A549 (cell line): ENCODE measurements at regions not wholly inside any gene's neighbourhood (a gene's known extent, or its start where the extent isn't known, plus 50 kb on each side); places are given as distances from the start of the nearest gene placed in this dataset.

Experiments
- ATAC-seq, 2 experiments: fragments of 200-7000 bp in 1 of 2; fragments of >200 bp in 1 of 2; cut with Nextera tagmentation in 1 of 2; cut with Tn5 transposase in 1 of 2; 3 replicates each; pipeline versions ENCODE4 v1.8.0 to v1.9.1; 2018 to 2020; ENCODE audit warnings: mild to moderate bottlenecking in 1 of 2, moderate library complexity in 1 of 2
- CTCF ChIA-PET: fragments of 300-600 bp; sonication (Branson Sonifier 250); formaldehyde crosslinking; extraction: SDS; loops from one replicate; lab custom pipeline; 2021; ENCODE audit warnings: antibody characterized with exemption, inconsistent platforms; lab: Yijun Ruan, JAX
- POLR2A ChIA-PET: fragments of 350-600 bp; formaldehyde crosslinking; extraction: SDS; loops from one replicate; lab custom pipeline; 2021; ENCODE audit warnings: antibody characterized with exemption, inconsistent platforms; lab: Yijun Ruan, JAX
- DNase-seq, 2 experiments: peaks; one replicate each; pipeline versions ENCODE4 v3.0.0 to v3.0.0-alpha.2; 2011 to 2016; ENCODE audit warnings: low read depth in 1 of 2, low spot score in 1 of 2
- FAIRE-seq: peaks from 2 replicates; lab custom pipeline; 2011; peaks lifted over from hg19 to GRCh38; lab: Jason Lieb, UNC
- H3K27ac ChIP-seq, 2 experiments: fragments of >200 bp; sonication (Bioruptor Twin); formaldehyde crosslinking; 3 replicates each; pipeline ENCODE4 v1.5.1; 2016 to 2017
- H3K4me1 ChIP-seq: fragments of >200 bp; sonication (Bioruptor Twin); formaldehyde crosslinking; 3 replicates; pipeline ENCODE4 v1.6.1; 2016
- H3K4me2 ChIP-seq: fragments of >200 bp; sonication (Bioruptor Twin); formaldehyde crosslinking; 3 replicates; pipeline ENCODE4 v1.6.1; 2016
- H3K4me3 ChIP-seq: fragments of >200 bp; sonication (Bioruptor Twin); formaldehyde crosslinking; 3 replicates; pipeline ENCODE4 v1.5.1; 2016
- H3K9me3 ChIP-seq: fragments of >200 bp; sonication (Bioruptor Twin); formaldehyde crosslinking; 3 replicates; pipeline ENCODE4 v1.6.1; 2016
- CHD4 ChIP-seq: fragments of 200-600 bp; sonication (generic); IDR thresholded peaks from 2 replicates; pipeline ENCODE4 v1.6.1; 2016; ENCODE audit warnings: antibody characterized with exemption, mild to moderate bottlenecking, borderline replicate concordance
- EHF ChIP-seq: fragments of 250-450 bp; sonication (Bioruptor Pico); IDR thresholded peaks from 2 replicates; pipeline ENCODE4 v1.5.0; 2020; ENCODE audit warnings: mild to moderate bottlenecking
- EHMT2 ChIP-seq: fragments of 200-600 bp; sonication (generic); IDR thresholded peaks from 2 replicates; pipeline ENCODE4 v1.6.1; 2016; ENCODE audit warnings: antibody characterized with exemption, low read depth, mild to moderate bottlenecking, moderate library complexity
- EP300 ChIP-seq, 2 experiments: fragments of >200 bp; sonication (Bioruptor Twin); formaldehyde crosslinking; IDR thresholded peaks; 2 replicates in 1 of 2; 3 replicates in 1 of 2; pipeline ENCODE4 v1.6.1; 2016 to 2017
- GATA3 ChIP-seq: IDR thresholded peaks from 2 replicates; pipeline ENCODE4 v1.6.1; 2012; ENCODE audit warnings: borderline replicate concordance
- HOXB13 ChIP-seq: fragments of 250-450 bp; sonication (Bioruptor Pico); IDR thresholded peaks from 2 replicates; pipeline ENCODE4 v1.5.0; 2020; ENCODE audit warnings: low read depth, mild to moderate bottlenecking, moderate library complexity
- KDM1A ChIP-seq: fragments of 200-600 bp; sonication (generic); IDR thresholded peaks from 2 replicates; pipeline ENCODE4 v1.6.1; 2016; ENCODE audit warnings: low read depth, mild to moderate bottlenecking
- MAFK ChIP-seq: fragments of 450-650 bp; IDR thresholded peaks from 2 replicates; pipeline ENCODE4 v1.6.1; 2014; ENCODE audit not compliant: partially characterized antibody
- MAZ ChIP-seq: fragments of 150-350 bp; IDR thresholded peaks from 2 replicates; pipeline ENCODE4 v1.6.1; 2014; ENCODE audit warnings: antibody characterized with exemption, low read depth, low read length, borderline replicate concordance
- NFE2L2 ChIP-seq: fragments of 150-350 bp; conservative IDR thresholded peaks from 2 replicates; pipeline ENCODE4 v1.6.1; 2014; ENCODE audit warnings: low read length
- NPAS2 ChIP-seq: fragments of 250-450 bp; sonication (Bioruptor Pico); IDR thresholded peaks from 2 replicates; pipeline ENCODE4 v1.8.0; 2022; ENCODE audit warnings: mild to moderate bottlenecking, moderate library complexity, borderline replicate concordance
- SMC3 ChIP-seq: fragments of >200 bp; sonication (Bioruptor Twin); formaldehyde crosslinking; IDR thresholded peaks from 3 replicates; pipeline ENCODE4 v1.6.1; 2018; ENCODE audit warnings: inconsistent platforms
- SREBF2 ChIP-seq: fragments of 450-650 bp; IDR thresholded peaks from 2 replicates; pipeline ENCODE4 v1.6.1; 2014; ENCODE audit warnings: mild to moderate bottlenecking, moderate library complexity
- ZFP36 ChIP-seq: fragments of 450-650 bp; IDR thresholded peaks from 2 replicates; pipeline ENCODE4 v1.6.1; 2014; ENCODE audit warnings: borderline replicate concordance; ENCODE audit not compliant: partially characterized antibody
- ZSCAN20 ChIP-seq: fragments of 250-450 bp; sonication (Bioruptor Pico); IDR thresholded peaks from 2 replicates; pipeline ENCODE4 v1.8.0; 2022; ENCODE audit warnings: mild to moderate bottlenecking, moderate library complexity
- WGBS: methylation state at CpG from one replicate; pipeline ENCODE4 v1.1.6; 2017; ENCODE audit errors: missing lambda C conversion rate; 5-methylcytosine and 5-hydroxymethylcytosine counted together
- TF ChIP-seq, protein P1 (sequence below): IDR thresholded peaks from 2 replicates; pipeline ENCODE4 v1.6.1; 2012
- TF ChIP-seq, protein P2 (sequence below): fragments of >200 bp; sonication (Bioruptor Twin); formaldehyde crosslinking; IDR thresholded peaks from 2 replicates; pipeline ENCODE4 v1.6.1; 2016
- TF ChIP-seq, protein P3 (sequence below): IDR thresholded peaks from 2 replicates; pipeline ENCODE4 v1.6.1; 2012
- TF ChIP-seq, protein P4 (sequence below): fragments of 450-650 bp; IDR thresholded peaks from 2 replicates; pipeline ENCODE4 v1.6.1; 2014; ENCODE audit warnings: antibody characterized with exemption
- TF ChIP-seq, protein P5 (sequence below): fragments of >200 bp; sonication (Bioruptor Twin); formaldehyde crosslinking; IDR thresholded peaks from 3 replicates; pipeline ENCODE4 v1.5.1; 2016
- TF ChIP-seq, protein P6 (sequence below): IDR thresholded peaks from 2 replicates; pipeline ENCODE4 v1.6.1; 2012; ENCODE audit warnings: low read depth, borderline replicate concordance
- TF ChIP-seq, protein P7 (sequence below): fragments of >200 bp; sonication (Bioruptor Twin); formaldehyde crosslinking; IDR thresholded peaks from 3 replicates; pipeline ENCODE4 v1.6.1; 2016

DNA sequence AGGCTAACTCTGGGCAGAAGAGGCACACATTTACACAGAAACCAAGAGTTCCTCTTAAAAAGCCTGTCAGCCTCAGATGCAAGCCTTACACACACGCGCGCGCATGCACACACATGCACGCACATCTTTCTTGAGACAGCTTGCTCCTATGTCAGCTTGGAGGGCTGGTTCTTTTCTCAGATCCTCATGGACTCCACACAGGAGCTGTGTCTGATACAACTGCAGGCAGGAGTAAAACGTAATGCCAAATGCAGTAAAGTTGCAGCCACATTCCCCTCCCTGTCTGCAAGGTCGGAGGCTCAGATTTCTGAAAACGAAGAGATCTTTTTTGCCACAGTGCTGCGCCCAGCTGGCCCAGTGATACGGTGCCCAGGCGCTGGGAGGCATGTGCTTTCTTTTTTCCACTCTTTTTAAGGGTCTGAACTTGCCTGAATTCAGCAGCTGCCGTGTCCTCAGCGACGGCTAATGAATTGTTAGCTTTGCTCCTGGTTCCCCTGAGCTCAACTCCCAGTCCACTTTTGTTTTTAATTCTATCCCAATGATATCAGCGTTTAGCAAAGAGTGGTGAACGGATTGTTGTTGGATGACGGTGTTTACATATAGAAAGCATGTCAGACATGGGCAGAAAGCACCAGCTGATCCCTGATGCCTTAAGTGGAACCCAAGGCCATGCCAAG lies 72.9 kb upstream of the FOXN3 start (continued):
- TF ChIP-seq KDM1A (no peak), EP300 (IDR thresholded peaks at IDR 0.05) (no peak)
- TF ChIP-seq, protein P1, sequence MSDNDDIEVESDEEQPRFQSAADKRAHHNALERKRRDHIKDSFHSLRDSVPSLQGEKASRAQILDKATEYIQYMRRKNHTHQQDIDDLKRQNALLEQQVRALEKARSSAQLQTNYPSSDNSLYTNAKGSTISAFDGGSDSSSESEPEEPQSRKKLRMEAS, result no peak
- TF ChIP-seq, protein P2, sequence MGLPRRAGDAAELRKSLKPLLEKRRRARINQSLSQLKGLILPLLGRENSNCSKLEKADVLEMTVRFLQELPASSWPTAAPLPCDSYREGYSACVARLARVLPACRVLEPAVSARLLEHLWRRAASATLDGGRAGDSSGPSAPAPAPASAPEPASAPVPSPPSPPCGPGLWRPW, result no peak

DNA sequence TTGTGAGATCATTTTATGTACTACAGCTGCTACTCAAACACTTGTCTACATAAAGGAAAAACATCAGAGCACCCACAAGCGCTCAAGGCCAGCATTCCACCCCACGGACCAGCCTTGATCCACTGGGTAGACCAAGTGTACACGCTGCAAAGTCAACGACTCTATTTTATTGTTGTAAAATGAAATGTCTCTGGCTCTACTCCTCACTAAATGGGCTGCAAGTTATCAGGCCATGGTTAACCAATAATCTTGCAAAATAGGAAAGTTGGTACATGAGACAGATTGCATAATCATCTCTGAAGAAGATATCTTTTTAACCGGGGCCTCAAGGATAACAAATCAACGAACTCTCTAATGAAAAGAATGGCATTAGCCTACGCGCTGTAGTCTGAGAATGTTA lies 69.9 kb upstream of the FOXN3 start:
- ATAC-seq (no peak), FAIRE-seq (no peak), DNase-seq (no peak)
- H3K27ac ChIP-seq, result no peak overlapping the region
- ChIA-PET POLR2A (no interaction called here), CTCF (no interaction called here)
- TF ChIP-seq, protein P3, sequence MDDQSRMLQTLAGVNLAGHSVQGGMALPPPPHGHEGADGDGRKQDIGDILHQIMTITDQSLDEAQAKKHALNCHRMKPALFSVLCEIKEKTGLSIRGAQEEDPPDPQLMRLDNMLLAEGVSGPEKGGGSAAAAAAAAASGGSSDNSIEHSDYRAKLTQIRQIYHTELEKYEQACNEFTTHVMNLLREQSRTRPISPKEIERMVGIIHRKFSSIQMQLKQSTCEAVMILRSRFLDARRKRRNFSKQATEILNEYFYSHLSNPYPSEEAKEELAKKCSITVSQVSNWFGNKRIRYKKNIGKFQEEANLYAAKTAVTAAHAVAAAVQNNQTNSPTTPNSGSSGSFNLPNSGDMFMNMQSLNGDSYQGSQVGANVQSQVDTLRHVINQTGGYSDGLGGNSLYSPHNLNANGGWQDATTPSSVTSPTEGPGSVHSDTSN, result no peak
- no peaks in the 10 kb centered on the region for H3K9me3 ChIP-seq
- no peak overlapping the region for H3K4me2 ChIP-seq
- no peaks in the 10 kb centered on the region for H3K4me1 ChIP-seq
- no peak overlapping the region for H3K4me3 ChIP-seq
- 57% methylated on average over 8 of the region's 8 CpGs for WGBS

DNA sequence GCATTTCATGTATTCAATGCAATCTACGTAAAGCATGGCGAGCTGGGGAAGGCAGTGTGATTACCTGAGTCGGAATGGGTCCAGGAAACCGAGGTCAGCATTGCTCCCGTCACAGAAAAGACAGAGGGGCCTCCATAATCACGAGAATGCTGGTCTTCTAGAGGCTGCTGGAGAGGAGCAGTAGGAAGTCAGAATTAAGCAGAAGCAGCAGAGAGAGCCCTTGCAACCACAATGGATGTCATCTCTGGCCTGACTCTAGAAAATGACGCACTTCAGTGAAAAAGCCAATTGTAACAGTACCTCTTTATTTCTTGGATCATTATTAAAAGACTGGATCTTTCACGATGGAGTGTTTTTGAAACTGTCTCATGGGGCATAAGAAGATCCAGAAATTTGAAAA lies 69.5 kb upstream of the FOXN3 start:
- POLR2A ChIA-PET, result no interaction called here
- TF ChIP-seq, protein P4, sequence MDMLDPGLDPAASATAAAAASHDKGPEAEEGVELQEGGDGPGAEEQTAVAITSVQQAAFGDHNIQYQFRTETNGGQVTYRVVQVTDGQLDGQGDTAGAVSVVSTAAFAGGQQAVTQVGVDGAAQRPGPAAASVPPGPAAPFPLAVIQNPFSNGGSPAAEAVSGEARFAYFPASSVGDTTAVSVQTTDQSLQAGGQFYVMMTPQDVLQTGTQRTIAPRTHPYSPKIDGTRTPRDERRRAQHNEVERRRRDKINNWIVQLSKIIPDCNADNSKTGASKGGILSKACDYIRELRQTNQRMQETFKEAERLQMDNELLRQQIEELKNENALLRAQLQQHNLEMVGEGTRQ, result no peak
- TF ChIP-seq ZFP36, result no peak
- no peak for TF ChIP-seq KDM1A
- TF ChIP-seq SMC3, result no peak
- TF ChIP-seq, protein P2, result no peak
- TF ChIP-seq GATA3, result no peak
- no peak for TF ChIP-seq EHF (CRISPR knock-in tag)
- Histone ChIP-seq H3K4me2 (no peak overlapping the region), H3K27ac (no peak overlapping the region), H3K4me3 (no peak overlapping the region), H3K9me3 (no peaks in the 10 kb centered on the region), H3K4me1 (no peaks in the 10 kb centered on the region)
- FAIRE-seq (no peak), ATAC-seq (no peak), DNase-seq (no peak)
- 35% methylated on average over 8 of the region's 8 CpGs for WGBS
- CTCF ChIA-PET, result no interaction called here

DNA sequence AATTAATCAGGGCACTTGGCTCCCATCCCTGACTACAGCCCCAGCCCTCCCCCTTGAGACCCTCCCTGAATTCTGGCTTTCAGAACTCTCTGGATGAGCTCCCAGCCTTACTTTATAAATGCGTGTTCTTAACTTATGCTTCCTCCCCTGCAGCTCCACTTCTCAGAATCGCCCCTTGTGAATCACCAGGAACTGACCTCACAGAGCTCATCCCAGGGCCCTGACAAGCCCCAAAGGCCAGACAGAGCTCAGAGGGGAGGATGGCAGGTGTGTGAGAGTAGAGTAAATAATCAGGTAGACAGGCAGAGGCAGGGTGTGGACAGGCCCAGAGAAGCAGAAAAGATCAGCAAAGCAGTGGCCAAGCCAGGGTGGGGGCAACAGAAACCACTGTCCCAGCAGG lies 68.2 kb upstream of the FOXN3 start:
- POLR2A ChIA-PET, result no interaction called here
- TF ChIP-seq, protein P5, sequence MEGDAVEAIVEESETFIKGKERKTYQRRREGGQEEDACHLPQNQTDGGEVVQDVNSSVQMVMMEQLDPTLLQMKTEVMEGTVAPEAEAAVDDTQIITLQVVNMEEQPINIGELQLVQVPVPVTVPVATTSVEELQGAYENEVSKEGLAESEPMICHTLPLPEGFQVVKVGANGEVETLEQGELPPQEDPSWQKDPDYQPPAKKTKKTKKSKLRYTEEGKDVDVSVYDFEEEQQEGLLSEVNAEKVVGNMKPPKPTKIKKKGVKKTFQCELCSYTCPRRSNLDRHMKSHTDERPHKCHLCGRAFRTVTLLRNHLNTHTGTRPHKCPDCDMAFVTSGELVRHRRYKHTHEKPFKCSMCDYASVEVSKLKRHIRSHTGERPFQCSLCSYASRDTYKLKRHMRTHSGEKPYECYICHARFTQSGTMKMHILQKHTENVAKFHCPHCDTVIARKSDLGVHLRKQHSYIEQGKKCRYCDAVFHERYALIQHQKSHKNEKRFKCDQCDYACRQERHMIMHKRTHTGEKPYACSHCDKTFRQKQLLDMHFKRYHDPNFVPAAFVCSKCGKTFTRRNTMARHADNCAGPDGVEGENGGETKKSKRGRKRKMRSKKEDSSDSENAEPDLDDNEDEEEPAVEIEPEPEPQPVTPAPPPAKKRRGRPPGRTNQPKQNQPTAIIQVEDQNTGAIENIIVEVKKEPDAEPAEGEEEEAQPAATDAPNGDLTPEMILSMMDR, result no peak
- TF ChIP-seq MAZ (no peak), MAFK (no peak), NPAS2 (CRISPR knock-in tag) (no peak), SMC3 (no peak), ZSCAN20 (CRISPR knock-in tag) (no peak), SREBF2 (no peak), HOXB13 (CRISPR knock-in tag) (no peak), CHD4 (no peak), EHMT2 (no peak), NFE2L2 (no peak)
- TF ChIP-seq, protein P6, sequence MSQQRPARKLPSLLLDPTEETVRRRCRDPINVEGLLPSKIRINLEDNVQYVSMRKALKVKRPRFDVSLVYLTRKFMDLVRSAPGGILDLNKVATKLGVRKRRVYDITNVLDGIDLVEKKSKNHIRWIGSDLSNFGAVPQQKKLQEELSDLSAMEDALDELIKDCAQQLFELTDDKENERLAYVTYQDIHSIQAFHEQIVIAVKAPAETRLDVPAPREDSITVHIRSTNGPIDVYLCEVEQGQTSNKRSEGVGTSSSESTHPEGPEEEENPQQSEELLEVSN, result no peak
- TF ChIP-seq, protein P7, sequence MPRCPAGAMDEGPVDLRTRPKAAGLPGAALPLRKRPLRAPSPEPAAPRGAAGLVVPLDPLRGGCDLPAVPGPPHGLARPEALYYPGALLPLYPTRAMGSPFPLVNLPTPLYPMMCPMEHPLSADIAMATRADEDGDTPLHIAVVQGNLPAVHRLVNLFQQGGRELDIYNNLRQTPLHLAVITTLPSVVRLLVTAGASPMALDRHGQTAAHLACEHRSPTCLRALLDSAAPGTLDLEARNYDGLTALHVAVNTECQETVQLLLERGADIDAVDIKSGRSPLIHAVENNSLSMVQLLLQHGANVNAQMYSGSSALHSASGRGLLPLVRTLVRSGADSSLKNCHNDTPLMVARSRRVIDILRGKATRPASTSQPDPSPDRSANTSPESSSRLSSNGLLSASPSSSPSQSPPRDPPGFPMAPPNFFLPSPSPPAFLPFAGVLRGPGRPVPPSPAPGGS, result no peak
- Histone ChIP-seq H3K4me3 (no peak overlapping the region), H3K9me3 (no peaks in the 10 kb centered on the region), H3K4me1 (no peaks in the 10 kb centered on the region), H3K27ac (no peak overlapping the region), H3K4me2 (no peak overlapping the region)
- CTCF ChIA-PET, result no interaction called here
- no peak for ATAC-seq
- no peak for DNase-seq
- 46% methylated on average over 2 of the region's 2 CpGs for whole genome bisulfite sequencing
- FAIRE-seq, result no peak
